Inflammatory macrophage (primary cell): ENCODE measurements at regions not wholly inside any gene's neighbourhood (a gene's known extent, or its start where the extent isn't known, plus 50 kb on each side); places are given as distances from the start of the nearest gene placed in this dataset.
A peak's percentile ranks its signal among the peaks of the same experiment; 100 is the strongest.
"Not testable (repeated sequence)": the region's sequence is repeated elsewhere in the genome, so short reads cannot be mapped to it uniquely, and the experiment has no call there.

Source experiments
- DNase-seq, 2 donors: peaks; one replicate each; pipeline ENCODE4 v3.0.0-alpha.2; 2020 to 2022

DNA sequence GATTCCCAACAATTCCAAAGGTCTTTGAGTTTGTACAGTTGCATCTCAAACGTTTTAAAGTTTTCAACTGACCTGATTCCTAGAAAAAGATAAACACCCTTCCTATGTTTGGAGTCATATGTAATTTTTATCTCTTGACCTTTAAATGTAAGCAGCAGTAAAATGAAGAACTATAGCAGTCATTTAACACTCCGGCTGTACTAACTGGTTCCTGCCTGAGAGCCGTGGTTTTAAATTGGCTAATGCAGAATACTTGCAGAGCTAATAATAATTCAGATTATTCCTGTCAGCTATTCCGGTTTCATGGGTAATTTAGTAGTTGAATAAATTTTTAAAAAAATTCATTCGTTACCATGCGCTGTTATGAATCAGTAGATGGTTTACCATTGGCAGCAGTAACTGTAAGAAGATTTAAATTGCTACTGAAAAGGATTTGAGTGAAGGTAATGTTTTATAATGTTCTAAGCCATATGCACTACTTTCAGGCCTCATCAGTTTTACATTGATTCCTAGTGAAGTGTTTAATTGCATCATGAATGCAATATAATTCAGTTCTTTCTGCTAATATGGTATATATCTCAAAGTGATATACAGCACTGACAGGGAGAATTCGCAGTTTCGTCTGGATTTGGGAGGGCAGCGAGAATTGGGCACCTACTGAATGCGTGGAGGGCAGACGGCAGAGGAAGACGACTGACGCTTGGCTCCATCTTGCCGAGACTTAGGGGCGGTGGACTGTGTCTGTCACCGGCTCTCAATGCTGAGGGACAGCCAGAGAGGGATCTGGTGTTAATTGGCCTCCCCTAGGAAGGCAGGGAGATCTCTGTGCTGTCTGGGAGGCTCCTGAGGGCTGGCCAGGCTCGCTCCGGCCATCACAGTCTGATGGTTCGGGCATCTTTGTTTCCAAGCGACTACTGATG, 217.7 kb downstream of the PHETA1 start:
- peak; percentile 51 to 63 for DNase-seq

DNA sequence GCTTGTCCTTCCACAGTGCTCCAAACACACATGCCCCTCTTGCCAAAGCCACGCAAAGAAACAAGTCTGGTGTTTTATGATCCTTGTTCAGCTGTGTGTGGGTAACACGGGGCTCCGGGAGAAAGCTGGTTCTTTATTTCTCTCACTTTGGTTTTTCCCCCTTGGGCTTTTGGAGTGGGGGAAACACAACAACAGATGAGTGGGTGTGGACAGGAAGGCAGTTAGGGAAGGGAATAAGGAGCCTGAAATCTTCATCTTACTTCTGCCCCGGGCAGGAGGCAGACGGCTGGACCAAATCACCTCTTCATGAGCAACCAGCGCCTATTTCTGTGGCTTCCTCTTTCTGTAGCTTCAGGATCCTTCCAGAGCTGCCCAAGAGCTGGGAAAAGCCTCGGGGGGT, 218.5 kb downstream of the PHETA1 start:
- DNase-seq, result peak; percentile 10 to 63

GRCh38 chr12:111149299-111149698, 219.6 kb downstream of the PHETA1 start:
- DNase-seq, result peak; percentile 20 to 58

GRCh38 chr12:111148005-111148404, 220.9 kb downstream of the PHETA1 start:
- no peak for DNase-seq

GRCh38 chr12:111143271-111143670, 222.9 kb upstream of the MYL2 start:
- no peak for DNase-seq

DNA sequence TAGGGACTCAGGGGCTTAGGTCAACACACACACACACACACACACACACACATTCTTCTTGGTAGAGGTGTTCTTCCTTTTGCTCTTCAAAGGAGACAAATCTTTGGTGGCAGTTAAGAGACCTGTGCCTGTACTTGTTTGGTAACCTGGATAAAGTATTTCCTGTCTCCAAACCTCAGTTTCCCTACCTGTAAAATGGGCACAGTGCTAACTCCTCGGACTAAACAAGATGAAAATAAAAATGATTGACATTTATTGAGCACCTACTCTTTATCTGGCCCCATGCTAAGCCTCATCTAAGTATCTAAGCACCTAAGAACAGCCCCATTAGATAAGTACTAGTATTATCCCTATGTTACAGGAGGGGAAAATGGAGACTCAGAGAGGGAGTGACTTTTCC, 220.8 kb upstream of the MYL2 start:
- DNase-seq, result no peak

GRCh38 chr12:111138016-111138415, 217.6 kb upstream of the MYL2 start:
- no peak for DNase-seq

DNA sequence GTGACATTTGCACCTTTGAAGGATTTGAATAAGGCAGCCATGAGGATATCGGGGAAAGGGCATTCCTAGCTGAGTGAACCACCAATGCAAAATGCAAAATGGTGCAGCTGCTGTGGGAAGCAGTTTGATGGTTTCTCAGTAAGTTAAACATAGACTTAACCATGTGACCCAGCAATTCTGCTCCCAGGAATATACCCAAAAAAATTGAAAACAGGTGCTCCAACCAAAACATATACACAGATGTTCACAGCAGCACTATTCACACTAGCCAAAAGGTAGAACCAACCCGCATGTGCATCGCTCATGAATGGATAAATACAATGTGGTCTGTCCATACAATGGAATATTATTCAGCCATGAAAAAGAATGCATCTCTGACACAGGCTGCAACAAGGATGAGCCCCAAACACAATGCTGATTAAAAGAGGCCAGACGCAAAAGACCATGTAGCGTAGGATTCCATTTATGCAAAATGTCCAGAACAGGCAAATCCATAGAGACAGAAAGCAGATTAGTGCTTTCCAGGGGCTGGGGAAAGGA, 215.0 kb upstream of the MYL2 start:
- DNase-seq, result no peak

DNA sequence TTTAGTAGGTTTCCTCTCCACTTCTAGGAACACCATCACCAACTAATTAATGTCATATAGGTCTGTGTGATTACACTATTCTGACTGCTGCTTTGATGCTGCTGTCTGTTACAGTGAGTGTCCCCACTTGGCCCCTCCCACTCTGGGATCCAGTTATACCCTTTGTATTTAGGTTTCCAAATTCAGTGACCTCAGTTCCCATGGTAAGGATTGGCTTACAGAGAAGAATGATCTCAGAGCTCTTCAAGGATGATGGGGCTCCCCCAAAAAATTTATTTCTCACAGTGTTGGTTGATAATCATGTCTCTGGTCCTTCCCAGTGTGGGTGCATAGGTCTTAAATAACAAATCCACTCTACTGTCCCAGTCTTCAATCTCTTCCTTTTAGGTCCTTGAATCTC, 210.0 kb upstream of the MYL2 start:
- no peak for DNase-seq

- no peak for DNase-seq
These were observed 208.9 kb upstream of the MYL2 start for GRCh38 chr12:111129149-111129767.

DNA sequence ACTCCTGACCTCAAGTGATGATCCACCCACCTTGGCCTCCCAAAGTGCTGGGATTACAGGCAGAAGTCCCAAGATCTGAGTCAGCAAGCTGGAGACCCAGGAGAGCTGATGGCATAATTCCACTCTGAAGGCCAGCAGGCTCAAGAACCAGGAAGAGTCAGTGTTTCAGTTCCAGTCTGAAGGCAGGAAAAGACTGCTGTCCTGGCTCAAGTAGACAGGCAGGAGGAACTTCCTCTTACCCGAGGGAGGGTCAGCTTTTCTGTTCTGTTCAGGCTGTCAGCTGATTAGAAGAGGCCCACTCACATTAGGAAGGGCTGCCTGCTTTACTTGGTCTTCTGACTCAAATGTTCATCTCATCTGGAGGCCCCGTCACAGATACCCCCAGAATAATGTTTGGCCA, 206.0 kb upstream of the MYL2 start:
- peak; percentile 82 to 89 for DNase-seq

- DNase-seq, result no peak
These were observed 203.8 kb upstream of the MYL2 start for GRCh38 chr12:111124183-111124582.

DNA sequence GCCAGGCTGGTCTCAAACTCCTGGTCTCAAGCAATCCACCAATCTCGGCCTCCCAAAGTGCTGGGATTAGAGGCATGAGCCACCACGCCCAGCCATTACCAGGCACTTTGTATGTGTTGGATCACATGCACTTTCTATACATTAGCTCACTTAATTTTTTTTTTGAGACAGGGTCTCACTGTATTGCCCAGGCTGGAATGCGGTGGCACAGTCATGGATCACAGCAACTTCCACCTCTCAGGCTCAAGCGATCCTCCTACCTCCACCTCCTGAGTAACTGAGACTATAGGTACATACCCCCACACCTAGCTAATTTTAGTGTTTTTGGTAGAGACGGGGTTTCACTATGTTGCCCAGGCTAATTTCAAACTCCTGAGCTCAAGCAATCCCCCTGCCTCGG, 203.0 kb upstream of the MYL2 start:
- DNase-seq, result no peak

DNA sequence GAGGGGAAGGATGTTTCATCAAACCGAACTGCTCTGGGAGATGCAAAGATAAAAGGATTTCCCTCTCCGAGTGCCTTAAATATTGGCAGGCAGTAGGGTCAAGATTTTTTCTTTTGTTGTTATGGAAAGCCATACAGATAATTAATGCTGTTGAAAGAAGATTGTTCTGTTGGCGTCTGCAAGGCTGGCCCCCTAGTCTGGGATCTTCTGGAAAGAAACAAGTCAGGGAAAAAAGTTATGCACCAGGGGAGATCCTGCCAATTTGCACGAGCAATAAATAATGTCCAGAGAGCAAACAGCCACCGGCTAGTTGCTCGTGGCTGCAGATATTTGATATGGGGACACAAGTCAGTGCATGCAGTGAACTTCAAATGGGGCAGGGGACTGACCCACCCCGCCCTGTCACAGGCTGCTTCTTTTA, 202.1 kb upstream of the MYL2 start:
- DNase-seq, result no peak

DNA sequence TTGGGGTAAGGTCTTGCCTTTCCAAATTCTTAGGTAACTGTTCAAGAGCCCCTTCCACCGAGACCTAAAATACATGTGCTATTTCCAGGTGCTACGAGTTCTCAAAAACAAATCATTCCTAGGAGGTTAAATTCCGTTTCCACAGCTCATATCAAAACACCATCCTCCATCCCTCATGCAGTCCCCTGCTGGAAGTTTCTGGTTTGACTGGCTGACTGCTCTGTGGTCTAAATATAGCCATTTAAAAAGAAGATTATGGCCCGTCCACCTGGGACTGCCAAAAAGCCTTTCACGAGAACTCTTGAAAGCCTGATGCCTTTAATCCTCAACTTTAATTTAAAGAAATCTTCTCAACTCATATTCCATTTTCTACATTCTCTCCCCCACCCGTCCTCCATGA, 201.5 kb upstream of the MYL2 start:
- no peak for DNase-seq

DNA sequence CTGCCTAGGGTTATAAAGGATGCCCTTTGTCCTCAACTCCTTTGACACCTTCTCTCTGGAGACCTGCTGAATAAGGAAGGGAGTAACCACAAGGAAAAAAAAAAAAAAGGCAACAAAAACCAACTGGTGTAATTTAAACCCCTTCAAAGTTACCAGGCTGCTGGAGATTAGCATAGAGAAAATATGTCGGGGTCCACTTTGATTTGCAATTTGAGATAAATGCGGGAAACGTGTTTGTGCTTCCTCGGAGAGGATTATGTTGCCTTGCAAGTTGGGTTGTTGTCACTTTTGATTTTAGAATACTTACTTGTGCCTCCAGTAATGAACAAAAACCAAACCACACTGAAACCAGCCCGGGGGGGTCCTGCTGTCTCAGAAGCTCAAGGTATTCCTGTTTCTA, 200.2 kb upstream of the MYL2 start:
- no peak for DNase-seq

- no peak for DNase-seq
These were observed 196.6 kb upstream of the MYL2 start for GRCh38 chr12:111117017-111117416.

- not testable (repeated sequence) for DNase-seq
These were observed 192.9 kb upstream of the MYL2 start for GRCh38 chr12:111113313-111113712.

DNA sequence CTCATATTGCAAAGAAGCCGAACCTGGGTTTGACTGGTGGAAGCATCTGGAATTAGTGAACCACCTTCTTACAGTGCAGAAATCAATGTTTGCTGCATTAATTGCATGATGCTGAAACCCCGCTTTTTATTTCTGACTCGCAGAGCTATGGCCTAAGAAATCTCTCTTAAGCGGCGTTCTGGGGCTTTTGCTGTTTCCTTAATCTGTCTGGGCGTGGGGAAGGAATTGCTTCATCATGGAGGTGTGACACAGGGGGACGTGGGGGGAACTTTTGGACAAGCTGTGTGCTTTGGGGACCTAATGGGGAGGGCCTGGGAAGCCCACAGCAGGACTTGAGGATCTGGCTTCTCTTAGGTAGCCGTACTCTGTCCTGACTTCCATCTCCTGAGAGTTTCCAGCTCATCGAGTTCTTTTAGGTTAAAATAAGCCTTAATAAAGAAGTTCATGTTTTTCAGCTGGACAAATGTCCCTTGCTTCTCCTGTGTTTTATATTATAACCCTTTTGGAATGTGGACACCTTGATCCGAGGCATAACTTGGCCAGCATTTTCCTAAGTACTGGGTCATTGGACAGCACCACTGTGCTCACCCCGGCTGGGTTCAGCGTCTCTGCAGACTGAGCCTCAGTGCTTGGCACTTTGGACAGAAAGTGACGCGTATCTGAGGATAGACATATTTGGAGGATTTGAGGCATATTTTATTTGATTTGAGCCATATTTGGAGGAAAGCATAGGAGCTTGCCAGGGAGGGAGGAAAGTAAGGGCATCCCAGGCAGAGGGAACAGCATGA, 192.1 kb upstream of the MYL2 start:
- peak; percentile 31 to 51 for DNase-seq

DNA sequence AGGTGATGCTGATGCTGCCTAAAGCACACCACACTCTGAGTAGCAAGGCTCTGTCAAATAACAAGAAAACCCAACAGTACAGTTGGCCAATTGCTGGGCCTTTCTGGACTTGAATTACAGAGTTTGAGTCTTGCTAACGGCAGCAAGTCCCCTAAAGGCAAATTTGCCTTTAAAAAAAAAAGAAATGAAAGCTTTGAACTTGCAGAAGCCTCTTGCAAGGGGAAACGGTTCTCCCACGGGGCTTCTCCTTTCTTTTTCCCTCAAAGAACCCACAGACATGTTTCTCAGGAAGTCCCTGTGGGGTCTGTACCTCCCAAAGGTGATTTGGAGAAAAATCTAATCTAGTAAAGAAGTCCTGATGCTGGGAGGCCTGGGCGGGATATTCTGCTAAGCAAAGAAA, 191.3 kb upstream of the MYL2 start:
- DNase-seq, result peak; percentile 56 to 61

GRCh38 chr12:111110556-111110955, 190.2 kb upstream of the MYL2 start:
- DNase-seq, result no peak

DNA sequence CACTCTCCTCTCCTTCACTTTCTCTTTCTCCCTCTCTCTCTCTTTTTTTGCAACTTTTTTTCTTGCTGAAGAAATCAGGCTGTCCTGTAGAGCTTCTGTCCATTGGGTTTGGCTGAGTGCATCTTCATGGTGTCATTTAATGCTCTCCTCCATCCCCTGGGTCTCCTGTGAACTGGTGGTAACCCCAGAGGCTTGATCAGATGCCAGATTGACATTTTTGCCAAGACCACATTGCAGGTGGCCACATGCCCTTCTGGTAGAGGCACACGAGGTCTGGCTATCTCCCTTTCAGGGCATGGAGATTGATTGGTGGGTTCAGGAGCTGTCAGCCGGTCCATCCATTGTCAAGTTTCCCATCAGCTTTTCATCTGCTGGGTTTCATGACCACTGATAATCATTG, 188.3 kb upstream of the MYL2 start:
- no peak for DNase-seq
